AG09309 (cell line): ENCODE measurements at regions not wholly inside any gene's neighbourhood (a gene's known extent, or its start where the extent isn't known, plus 50 kb on each side); places are given as distances from the start of the nearest gene placed in this dataset.
A peak's percentile ranks its signal among the peaks of the same experiment; 100 is the strongest.

Source experiments
- DNase-seq: peaks from one replicate; pipeline ENCODE4 v3.0.0-alpha.2; 2010; ENCODE audit warnings: low read depth
- H3K4me3 ChIP-seq: 2 replicates; pipeline ENCODE4 v1.5.1; 2011; ENCODE audit warnings: mild to moderate bottlenecking, low read depth, low read length, moderate library complexity; ENCODE audit not compliant: control insufficient read depth
- CTCF ChIP-seq: IDR thresholded peaks from 2 replicates; pipeline ENCODE4 v1.5.1; 2011; ENCODE audit warnings: mild to moderate bottlenecking, low read depth, low read length, inconsistent platforms; ENCODE audit not compliant: insufficient read depth, control insufficient read depth; ENCODE audit errors: missing control alignments

DNA sequence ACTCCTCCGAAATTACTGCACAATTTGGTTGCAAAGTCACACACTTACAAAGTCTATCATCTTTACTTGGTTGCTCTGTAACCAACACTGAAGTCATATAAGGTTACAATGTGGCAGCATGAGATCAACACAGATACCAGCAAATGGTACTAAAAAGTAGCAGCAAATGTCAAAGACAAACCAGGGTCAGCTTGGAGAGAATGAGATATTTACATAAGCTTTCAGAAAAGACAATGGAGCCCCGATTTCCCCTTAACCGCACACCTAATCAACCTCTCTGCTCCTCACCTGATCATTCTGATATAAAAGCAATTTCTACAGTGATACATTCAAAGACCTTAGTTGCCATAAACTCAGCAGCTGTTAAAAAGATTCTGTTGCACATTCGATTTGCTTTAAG, 76.4 kb upstream of the FOXN3 start:
- no peak for DNase-seq
- H3K4me3 ChIP-seq, result no peak overlapping the region
- no peak for TF ChIP-seq CTCF

GRCh38 chr14:89491711-89492381, 74.8 kb upstream of the FOXN3 start:
- H3K4me3 ChIP-seq, result no peak overlapping the region
- DNase-seq, result no peak
- TF ChIP-seq CTCF, result no peak

GRCh38 chr14:89490466-89490865, 73.4 kb upstream of the FOXN3 start:
- DNase-seq, result no peak
- TF ChIP-seq CTCF, result no peak
- no peak overlapping the region for H3K4me3 ChIP-seq

DNA sequence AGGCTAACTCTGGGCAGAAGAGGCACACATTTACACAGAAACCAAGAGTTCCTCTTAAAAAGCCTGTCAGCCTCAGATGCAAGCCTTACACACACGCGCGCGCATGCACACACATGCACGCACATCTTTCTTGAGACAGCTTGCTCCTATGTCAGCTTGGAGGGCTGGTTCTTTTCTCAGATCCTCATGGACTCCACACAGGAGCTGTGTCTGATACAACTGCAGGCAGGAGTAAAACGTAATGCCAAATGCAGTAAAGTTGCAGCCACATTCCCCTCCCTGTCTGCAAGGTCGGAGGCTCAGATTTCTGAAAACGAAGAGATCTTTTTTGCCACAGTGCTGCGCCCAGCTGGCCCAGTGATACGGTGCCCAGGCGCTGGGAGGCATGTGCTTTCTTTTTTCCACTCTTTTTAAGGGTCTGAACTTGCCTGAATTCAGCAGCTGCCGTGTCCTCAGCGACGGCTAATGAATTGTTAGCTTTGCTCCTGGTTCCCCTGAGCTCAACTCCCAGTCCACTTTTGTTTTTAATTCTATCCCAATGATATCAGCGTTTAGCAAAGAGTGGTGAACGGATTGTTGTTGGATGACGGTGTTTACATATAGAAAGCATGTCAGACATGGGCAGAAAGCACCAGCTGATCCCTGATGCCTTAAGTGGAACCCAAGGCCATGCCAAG, 72.9 kb upstream of the FOXN3 start:
- no peak for TF ChIP-seq CTCF
- no peak for DNase-seq
- H3K4me3 ChIP-seq, result peak overlapping the region; percentile 4

DNA sequence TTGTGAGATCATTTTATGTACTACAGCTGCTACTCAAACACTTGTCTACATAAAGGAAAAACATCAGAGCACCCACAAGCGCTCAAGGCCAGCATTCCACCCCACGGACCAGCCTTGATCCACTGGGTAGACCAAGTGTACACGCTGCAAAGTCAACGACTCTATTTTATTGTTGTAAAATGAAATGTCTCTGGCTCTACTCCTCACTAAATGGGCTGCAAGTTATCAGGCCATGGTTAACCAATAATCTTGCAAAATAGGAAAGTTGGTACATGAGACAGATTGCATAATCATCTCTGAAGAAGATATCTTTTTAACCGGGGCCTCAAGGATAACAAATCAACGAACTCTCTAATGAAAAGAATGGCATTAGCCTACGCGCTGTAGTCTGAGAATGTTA, 69.9 kb upstream of the FOXN3 start:
- no peak overlapping the region for H3K4me3 ChIP-seq
- no peak for TF ChIP-seq CTCF
- no peak for DNase-seq

- no peak overlapping the region for H3K4me3 ChIP-seq
- TF ChIP-seq CTCF, result no peak
- DNase-seq, result no peak
Observed at GRCh38 chr14:89486505-89486904, 69.5 kb upstream of the FOXN3 start.

DNA sequence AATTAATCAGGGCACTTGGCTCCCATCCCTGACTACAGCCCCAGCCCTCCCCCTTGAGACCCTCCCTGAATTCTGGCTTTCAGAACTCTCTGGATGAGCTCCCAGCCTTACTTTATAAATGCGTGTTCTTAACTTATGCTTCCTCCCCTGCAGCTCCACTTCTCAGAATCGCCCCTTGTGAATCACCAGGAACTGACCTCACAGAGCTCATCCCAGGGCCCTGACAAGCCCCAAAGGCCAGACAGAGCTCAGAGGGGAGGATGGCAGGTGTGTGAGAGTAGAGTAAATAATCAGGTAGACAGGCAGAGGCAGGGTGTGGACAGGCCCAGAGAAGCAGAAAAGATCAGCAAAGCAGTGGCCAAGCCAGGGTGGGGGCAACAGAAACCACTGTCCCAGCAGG, 68.2 kb upstream of the FOXN3 start:
- no peak for DNase-seq
- no peak for TF ChIP-seq CTCF
- no peak overlapping the region for H3K4me3 ChIP-seq
